GM18519 (cell line): ENCODE measurements at regions not wholly inside any gene's neighbourhood (a gene's known extent, or its start where the extent isn't known, plus 50 kb on each side); places are given as distances from the start of the nearest gene placed in this dataset.
"Not testable (repeated sequence)": the region's sequence is repeated elsewhere in the genome, so short reads cannot be mapped to it uniquely, and the experiment has no call there.

Source experiments
- ATAC-seq: cut with Tn5 transposase; IDR thresholded peaks from one replicate; pipeline ENCODE4 v1.9.1; 2021; ENCODE audit warnings: mild to moderate bottlenecking, moderate library complexity; ENCODE audit not compliant: unreplicated experiment, low FRiP score

DNA sequence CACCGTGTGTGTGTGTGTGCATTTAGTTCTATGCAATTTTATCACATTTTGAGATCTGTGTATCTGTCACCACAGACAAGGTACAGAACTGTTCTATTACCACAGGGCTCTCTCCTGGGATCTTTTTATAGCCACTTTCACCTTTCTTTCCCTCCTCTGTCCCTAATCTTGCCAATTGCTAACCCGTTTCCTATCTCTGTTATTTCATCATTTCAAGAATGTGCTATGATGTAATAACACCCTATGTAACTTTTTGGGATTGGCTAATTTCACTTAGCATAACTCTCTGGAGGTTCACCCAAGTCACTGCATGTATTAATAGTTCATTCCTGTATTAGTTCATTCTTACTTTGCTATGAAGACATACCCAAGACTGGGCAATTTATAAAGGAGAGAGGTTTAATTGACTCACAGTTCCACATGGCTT, 657.7 kb downstream of the QKI start:
- no peak for ATAC-seq

DNA sequence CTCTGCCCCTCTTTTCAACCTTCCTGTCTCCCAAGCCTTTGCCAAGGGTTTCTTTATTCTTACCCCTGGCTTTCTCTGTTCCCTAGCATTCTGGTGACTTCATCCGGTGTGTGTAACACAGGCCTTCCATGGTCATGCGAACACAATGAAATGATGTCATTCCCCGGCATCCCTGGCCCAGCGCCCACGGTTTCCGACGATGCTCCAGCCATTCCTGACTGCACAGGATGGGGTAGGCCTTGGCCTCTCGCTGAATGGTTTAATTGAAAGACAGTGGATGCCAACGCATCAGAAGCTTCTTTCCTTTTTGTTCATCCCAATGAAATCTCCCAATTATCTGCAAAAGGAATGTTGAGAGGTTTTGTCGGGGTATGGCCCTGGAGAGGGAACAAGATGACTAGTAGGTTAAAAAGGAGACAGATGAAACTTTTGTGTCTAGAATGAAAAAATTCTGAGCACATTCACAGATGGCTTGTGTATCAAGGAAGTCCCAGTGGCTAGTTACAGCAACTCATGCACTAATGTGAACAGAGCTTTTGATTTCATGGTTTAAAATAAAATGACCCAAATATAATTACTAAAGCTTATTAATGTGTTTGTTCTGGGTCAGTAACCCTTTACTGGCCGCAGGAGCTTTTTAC, 655.0 kb downstream of the QKI start:
- ATAC-seq = no peak

DNA sequence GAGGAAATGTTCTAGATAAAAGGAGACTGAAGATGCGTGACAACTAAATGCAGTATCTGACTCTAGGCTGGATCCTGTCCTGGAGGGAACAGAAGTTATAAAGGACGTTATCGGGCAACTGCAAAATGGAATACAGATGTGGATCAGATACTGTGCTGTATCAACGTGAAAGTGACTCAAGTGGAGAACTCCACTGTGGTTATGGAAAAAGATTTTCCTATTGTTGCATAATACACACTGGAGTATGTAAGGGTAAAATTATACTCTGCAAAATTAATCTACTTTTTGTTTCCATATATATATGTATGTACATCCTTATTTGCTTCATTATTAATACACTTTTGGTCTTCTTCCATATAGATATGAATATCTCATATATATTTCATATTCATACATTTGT, 654.0 kb downstream of the QKI start:
- no peak for ATAC-seq

DNA sequence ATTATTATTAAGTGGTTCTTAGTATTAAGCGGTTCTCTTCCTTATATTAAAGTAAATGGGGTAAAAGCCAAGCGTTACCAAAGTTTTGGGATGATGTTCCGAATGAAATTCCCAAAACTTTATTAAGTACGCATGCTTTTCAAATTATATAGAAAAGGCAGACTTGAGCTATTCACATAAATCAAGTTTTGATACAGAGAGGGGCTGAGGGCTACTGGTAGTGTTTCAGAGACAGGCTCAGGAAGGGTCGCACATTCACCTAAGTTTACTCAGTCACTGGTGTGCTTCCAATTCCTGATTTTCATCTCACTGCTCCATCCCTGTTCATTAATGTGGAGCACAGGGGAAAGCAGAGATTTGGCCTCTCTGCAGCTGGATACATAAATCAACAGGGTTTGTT, 652.2 kb downstream of the QKI start:
- no peak for ATAC-seq

DNA sequence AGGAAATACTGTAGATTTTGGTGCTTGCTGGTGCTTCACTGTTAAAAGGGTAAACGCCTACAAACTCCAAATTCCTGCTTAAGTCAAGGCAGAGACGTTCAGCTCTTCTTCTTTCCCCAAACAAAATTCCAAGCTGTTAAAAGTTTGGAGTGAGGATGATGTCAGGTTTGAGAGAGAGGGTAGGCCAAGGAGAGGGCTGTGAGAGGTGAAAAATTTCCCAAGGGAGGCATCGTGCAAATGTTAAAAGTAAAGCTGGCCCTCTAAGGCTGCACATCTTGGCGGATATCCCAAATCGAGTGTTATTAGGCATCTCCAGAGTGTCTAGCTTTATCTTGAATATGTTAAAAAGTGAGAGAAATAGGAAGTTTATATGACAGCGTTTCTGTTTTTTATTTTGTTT, 651.8 kb downstream of the QKI start:
- no peak for ATAC-seq

DNA sequence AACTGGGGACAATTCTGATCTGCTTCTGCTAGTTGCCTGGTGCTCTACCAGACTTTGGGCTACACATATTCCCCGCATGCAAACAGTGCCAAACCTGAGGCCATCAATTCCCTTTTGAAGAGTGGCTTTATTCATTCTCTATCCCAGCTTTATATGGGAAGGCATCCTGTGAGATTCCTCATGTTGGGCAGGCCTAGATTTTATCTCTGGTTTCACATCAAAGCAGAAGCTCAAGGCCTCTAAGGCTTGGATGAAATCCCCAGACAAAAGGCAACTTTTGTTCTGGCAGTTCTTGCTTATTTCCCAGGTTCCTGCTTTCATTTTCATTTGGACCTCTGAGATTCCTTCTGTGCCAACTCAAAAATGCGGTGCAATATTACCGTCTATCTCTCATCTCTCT, 648.8 kb downstream of the QKI start:
- ATAC-seq = no peak

DNA sequence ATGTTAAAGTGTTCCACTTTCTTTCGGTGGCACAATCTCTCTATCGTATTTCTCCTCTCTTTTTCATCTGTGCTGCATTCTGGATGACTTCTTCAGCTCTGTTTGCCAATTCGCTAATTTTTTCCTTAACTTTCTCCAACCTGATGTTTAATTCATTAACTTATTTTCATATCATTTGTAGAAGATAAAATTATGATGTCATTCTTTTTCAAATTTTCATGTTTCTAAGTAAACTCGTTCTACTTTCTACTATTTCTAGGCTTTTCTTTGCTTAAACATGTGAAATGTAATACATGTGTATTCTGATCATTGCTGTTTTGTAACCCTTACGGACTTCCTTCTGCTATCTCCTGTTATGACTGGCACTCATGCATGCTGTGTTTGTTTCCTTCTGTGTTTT, 648.4 kb downstream of the QKI start:
- ATAC-seq = no peak

DNA sequence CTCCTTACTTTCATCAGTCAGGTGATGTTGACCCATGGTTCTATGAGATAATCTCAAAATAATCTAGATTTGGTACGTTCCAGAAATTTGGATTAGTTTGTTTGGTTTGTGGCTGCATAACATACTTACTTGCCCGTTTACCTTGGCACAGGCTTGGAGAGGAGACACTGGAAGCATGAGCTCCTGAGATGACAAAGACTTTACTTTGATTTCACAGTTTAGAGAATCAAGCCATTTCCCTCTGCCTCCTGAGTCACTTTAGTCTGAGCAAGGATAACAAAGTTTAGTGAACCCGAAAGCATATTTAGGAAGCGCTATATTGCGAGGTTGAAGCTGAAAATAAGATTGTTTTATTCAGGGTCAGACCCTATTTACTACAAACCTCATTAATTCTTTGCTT, 643.4 kb downstream of the QKI start:
- ATAC-seq = no peak

DNA sequence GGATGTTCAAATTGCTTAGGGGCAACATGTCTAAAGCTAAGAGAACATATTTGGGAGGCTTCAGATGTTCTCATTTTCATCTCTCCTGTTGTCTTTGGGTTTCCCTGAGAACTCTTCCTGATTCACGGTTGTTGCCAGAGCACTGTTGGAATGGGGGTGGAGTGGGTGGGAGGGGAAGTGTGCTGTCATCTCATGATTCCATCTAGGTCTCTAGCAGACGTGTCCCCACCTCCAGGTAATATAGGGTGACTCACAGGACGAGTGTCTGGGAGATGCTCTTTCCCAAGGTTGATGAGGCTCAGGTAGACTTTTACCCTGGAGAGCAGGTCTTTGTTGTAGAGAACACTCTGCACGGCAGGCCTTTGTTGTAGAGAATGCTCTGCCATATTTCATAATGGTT, 636.9 kb downstream of the QKI start:
- no peak for ATAC-seq

DNA sequence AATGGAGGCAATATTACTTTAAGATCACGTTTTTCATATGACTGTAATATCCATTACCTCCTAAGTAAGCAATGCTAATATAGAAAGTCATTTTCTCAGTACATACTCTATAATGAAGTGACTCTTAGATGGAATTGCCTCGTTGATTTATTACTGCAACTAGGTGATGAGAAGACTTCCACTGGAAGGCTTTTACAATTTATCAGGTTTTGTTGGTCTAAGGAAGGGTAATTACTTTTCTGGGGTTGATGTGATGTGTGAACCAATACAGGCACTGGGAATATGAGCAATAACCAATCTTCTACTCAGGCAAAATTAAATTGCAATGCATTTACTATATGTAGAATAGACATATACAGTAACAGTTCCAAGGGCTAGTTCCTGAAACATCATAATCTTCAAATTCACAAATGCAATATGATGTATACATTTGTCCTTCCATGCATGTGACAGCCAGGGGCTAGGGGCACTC, 635.0 kb downstream of the QKI start:
- no peak for ATAC-seq

DNA sequence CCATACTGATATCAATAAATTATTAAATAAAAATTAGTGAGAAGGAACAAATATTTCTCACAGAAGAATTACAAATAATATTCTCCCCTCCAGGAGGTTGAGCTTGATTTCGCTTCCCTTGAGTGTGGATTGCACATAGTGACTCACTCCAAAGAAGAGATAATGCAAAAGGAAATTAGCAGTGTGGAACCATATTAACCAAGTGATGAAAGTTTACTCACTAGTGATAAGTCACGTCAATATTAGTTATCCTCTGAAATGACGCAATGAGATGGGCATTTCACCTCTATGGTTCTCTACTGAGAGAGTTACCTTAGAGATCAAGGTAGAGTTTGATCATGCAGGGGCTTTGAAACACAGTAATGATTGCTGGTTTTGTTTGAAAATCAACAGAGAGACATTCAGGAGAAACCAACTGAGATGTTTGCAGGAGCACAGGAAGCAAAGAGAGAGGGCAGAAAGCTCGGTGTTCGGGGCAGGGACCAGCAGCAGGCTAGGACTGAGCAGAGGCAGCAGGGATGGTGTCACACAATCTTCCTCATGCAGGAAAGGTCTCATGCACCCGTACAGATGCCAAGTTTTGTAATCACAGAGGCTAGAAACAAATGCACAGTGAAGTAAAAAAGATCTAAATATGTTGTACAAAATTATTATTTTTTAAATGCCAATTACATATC, 634.5 kb downstream of the QKI start:
- ATAC-seq = no peak

DNA sequence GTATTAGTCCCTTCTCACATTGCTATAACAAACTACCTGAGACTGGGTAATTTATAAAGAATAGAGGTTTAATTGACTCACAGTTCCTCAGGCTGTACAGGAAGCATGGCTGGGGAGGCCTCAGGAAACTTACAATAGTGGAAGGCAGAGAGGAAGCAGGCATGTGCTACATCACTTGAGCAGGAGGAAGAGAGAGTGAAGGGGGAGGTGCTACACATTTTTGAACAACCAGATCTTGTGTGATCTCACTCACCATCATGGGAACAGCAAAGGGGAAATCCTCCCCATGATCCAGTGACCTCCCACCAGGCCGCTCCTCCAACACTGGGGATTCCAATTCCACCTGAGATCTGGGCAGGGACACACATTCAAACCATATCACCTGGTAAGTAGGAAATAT, 630.6 kb downstream of the QKI start:
- ATAC-seq = no peak

DNA sequence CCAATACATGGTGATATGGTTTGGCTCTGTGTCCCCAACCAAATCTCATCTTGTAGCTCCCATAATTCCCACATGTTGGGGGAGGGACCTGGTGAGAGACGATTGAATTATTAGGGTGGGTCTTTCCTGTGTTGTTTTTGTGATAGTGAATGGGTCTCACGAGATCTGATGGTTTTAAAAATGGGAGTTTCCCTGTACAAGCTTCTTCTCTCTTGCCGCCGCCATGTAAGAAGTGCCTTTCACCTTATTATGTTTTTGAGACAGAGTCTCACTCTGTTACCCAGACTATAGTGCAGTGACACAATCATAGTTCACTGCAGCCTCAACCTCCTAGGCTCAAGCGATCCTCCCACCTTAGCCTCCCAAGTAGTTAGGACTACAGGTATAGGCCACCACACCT, 629.1 kb downstream of the QKI start:
- not testable (repeated sequence) for ATAC-seq

DNA sequence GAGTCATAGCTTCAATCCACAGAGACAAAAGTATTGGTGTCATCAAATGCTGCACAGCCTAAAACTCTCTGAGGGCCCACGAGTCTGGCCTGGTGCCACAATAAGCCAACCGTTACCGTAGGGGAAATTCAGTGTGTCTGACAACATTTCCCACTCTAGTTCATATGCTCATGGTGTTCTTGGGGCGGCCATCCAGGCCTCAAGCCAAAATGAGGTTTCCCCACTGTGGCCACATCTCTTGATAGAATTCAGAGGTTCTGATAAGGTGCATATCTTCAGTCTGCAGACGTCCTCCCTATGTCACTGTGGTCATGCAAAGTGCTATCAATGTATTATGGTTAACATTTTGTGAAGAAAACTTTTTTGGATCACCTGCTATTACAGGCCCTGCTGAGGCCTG, 627.7 kb downstream of the QKI start:
- ATAC-seq = no peak

DNA sequence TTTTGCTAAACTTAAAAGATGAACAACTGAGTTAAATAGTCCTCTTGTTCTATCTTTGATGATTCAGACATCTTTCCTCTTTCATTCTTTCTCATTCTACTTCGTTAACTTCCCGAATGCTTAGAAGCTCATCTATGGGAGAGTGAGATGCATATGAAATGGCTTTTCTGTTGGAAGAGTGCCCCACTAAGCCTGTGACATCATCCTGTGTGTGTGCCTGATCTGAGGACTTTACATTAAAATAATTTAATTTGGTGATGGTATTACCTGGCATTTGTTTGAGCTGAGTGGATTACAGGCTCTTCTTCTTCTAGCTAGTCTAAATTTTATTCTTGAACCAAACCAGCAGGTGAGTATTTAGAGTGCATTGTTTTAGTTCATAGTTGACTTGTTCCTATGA, 626.5 kb downstream of the QKI start:
- ATAC-seq = no peak

DNA sequence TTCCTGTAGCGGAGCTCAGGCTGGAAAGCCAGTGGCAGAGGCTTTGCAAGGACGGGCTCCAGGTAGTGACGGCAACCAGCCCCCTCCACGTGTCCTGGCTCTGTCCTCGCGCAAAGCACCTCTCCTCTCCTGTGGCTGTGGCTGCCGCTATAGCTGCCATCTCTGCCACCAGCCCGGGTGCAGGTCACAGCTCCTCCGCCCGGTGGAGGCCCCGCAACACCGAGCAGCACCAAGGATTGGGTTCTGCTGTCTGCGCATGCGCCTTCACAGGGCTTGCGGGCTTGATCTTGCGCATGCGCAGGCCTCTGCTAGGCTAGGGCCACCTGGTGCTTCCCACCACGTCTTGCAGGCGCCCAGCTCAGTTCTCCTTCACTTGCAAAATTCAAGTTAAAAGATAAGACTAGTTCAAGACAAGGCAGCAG, 625.4 kb downstream of the QKI start:
- no peak for ATAC-seq

DNA sequence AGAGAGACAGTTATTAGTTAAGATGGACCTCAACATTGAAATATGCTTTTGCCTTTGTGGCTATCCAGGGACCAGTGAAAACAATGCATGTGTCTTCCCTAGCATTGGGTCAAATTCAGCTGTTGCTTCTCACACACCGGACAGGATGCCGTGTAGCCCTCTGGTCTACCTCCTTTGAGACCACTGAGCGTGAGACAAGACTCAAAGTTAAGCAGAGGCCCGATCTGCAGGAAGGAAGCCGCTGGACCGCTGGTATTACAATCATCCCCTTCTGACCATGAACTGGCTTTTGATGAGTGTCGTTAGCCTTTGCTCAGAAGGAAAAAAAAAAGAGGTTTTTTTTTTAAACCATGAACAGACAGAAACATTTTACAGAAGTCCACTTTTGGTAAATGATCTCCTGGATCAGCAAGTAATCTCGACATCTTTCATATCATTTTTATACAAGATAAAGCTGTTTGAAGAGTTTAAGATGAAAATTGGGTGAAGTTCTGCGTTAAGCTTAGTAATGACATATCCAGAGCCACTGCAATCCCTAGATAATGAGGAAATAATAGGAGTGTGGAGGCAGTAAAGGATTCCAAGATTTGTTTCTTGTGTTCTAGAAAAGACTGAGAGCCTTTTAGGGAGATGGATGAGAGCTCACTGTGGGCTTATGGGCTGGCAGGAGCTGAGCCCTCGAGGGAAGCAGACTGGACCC, 622.8 kb downstream of the QKI start:
- ATAC-seq = no peak

DNA sequence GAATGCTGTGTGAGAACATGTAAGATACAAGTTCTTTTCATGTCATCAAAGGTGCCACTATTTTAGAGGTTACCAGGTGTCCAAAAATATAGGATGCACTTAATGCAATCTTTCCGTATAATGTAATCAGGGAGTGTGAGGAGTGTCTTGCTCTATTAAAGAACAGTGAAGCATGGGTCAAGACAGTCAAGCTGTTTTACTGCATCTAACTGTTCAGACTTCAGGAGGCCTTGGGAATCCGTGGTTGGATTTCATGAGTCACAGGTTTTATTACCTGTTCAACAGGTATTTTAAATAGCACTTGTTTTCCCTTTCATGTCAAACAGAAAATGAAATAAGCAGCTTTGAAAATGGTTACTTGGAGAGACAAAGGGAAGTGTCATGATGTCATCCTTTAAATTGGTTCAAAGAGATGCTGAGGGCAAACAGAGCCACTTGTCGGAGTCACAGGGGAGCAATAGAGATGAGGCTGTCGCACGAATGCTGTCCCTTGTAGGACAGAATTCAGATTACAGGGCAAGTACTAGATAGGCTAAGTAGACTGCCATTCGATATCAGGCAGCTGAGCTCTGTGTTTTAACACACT, 621.5 kb downstream of the QKI start:
- ATAC-seq = no peak

DNA sequence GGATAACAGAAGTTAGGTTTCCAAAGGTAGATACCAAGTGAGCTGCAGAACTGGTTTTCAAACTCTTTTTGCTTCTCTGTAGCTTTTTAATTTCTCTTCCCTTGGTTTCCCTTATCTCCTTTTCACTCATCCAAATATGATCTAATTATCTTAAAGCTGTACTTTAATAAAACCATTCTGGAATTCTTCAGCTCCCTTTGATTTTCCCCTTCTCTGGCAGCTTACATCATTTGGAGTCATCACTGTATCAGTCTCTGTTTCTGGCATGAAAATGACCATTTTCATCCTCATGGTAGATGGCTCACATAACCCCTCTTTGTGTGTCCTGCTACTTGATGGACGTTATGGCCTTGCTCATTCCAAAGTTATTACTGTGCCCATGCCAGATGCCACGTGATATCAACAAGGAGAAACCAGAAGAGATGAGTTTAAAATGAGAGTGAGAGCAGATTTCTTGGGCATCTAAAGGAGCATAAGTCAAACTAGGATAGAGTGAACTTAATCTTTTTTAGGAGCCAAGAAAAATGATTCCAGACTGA, 620.2 kb downstream of the QKI start:
- no peak for ATAC-seq

DNA sequence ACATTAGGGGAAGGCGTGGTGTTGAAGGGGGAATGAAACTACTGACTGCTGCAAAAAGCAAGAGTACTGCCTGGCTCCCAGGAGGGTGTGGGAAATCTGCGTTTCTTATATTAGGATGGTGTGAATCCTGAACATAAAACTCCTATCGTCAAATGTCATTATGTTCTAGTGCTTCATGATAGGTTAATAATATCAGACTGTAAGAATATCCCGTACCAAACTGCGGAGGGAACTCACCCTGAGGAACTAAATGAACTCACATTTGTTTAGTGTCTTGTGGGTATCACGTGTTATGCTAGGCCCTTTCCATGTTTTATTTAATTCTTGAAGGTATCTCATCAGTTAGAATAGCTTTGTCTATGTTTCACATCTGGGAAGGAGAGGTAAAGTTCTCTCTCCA, 610.7 kb downstream of the QKI start:
- no peak for ATAC-seq

DNA sequence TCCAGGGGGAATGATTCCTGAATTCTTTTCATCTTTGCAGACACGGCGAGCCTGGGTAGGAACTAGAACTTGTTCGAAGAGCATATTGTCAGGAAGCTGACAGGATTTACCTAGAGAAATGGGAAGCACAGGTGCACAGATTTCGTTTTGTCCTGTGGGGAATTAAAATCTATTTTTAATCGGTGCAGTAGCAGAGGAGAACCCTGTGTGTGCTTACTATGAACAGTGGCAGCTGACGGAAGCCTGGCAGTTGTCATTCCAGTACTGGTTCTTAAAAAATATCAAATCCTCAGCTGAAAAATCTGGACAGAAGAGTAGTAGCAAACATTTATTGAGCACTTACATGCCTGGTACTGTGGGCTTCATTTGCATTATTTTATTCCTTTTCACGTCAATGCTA, 609.0 kb downstream of the QKI start:
- ATAC-seq = no peak
